Neural progenitor cell (in vitro differentiated cells): ENCODE measurements at regions not wholly inside any gene's neighbourhood (a gene's known extent, or its start where the extent isn't known, plus 50 kb on each side); places are given as distances from the start of the nearest gene placed in this dataset.

ENCODE experiments used
- DNase-seq: peaks from one replicate; pipeline ENCODE4 v3.0.0-alpha.2; 2016; ENCODE audit warnings: low spot score
- H2AFZ ChIP-seq: fragments of 200-600 bp; sonication (generic); replicated peaks from 2 replicates; pipeline ENCODE4 v1.6.1; 2016; ENCODE audit warnings: antibody characterized with exemption
- H3F3A ChIP-seq: fragments of 200-600 bp; sonication (generic); 2 replicates; pipeline ENCODE4 v1.6.1; 2016; ENCODE audit warnings: antibody characterized with exemption, low read depth
- H3K27ac ChIP-seq: fragments of 200-600 bp; sonication (generic); 2 replicates; pipeline ENCODE4 v1.5.1; 2016; ENCODE audit warnings: mild to moderate bottlenecking
- H3K27me3 ChIP-seq: fragments of 200-600 bp; sonication (generic); 2 replicates; pipeline ENCODE4 v1.6.1; 2016; ENCODE audit warnings: mild to moderate bottlenecking, moderate library complexity
- H3K36me3 ChIP-seq: fragments of 200-600 bp; sonication (generic); 2 replicates; pipeline ENCODE4 v1.5.1; 2016
- H3K4me1 ChIP-seq: fragments of 200-600 bp; sonication (generic); 2 replicates; pipeline ENCODE4 v1.6.1; 2016; ENCODE audit warnings: mixed run types
- H3K4me2 ChIP-seq: fragments of 200-600 bp; sonication (generic); 2 replicates; pipeline ENCODE4 v1.6.1; 2016
- H3K4me3 ChIP-seq: fragments of 200-600 bp; sonication (generic); 2 replicates; pipeline ENCODE4 v1.5.1; 2016
- H3K79me2 ChIP-seq: fragments of 200-600 bp; sonication (generic); 2 replicates; pipeline ENCODE4 v1.6.1; 2016; ENCODE audit warnings: low read depth
- H3K9ac ChIP-seq: fragments of 200-600 bp; sonication (generic); 2 replicates; pipeline ENCODE4 v1.6.1; 2016
- H3K9me3 ChIP-seq: fragments of 200-600 bp; sonication (generic); 2 replicates; pipeline ENCODE4 v1.5.1; 2016; ENCODE audit warnings: low read depth
- H4K20me1 ChIP-seq: fragments of 200-600 bp; sonication (generic); 2 replicates; pipeline ENCODE4 v1.6.1; 2016; ENCODE audit warnings: low read depth
- H3K27ac Mint-ChIP-seq: 3 replicates; pipeline ENCODE4 v1.8.0; 2021; ENCODE audit warnings: mixed read lengths
- H3K27me3 Mint-ChIP-seq: 2 replicates; pipeline ENCODE4 v1.8.0; 2022; ENCODE audit warnings: low read depth, mild to moderate bottlenecking, inconsistent platforms, moderate library complexity, mixed read lengths; ENCODE audit not compliant: insufficient read depth
- H3K36me3 Mint-ChIP-seq: 3 replicates; pipeline ENCODE4 v1.8.0; 2021; ENCODE audit warnings: mixed read lengths
- H3K4me1 Mint-ChIP-seq: 3 replicates; pipeline ENCODE4 v1.8.0; 2021; ENCODE audit warnings: mixed read lengths
- H3K4me3 Mint-ChIP-seq: 3 replicates; pipeline ENCODE4 v1.8.0; 2021; ENCODE audit warnings: mild to moderate bottlenecking, moderate library complexity, mixed read lengths
- H3K9me3 Mint-ChIP-seq: 3 replicates; pipeline ENCODE4 v1.8.0; 2020; ENCODE audit warnings: mixed read lengths
- CTCF ChIP-seq: fragments of 200-600 bp; sonication (generic); IDR thresholded peaks from 2 replicates; pipeline ENCODE4 v1.5.1; 2017; ENCODE audit warnings: antibody characterized with exemption, mild to moderate bottlenecking
- EZH2 ChIP-seq: fragments of 200-600 bp; sonication (generic); IDR thresholded peaks from 2 replicates; pipeline ENCODE4 v1.6.1; 2017; ENCODE audit warnings: antibody characterized with exemption, mild to moderate bottlenecking, moderate library complexity
- EZH2phosphoT487 ChIP-seq: fragments of 200-600 bp; sonication (generic); IDR thresholded peaks from 2 replicates; pipeline ENCODE4 v1.6.1; 2017; ENCODE audit warnings: antibody characterized with exemption

GRCh38 chr12:94056419-94057158, 91.8 kb upstream of the PLXNC1 start:
- H3K36me3 Mint-ChIP-seq = no peaks in the 10 kb centered on the region
- Histone ChIP-seq H3K36me3 (no peaks in the 10 kb centered on the region), H2AFZ (no peak overlapping the region), H3K4me2 (no peak overlapping the region), H4K20me1 (no peaks in the 10 kb centered on the region), H3K9ac (no peak overlapping the region), H3F3A (no peaks in the 10 kb centered on the region), H3K4me3 (no peak overlapping the region), H3K27ac (no peak overlapping the region), H3K4me1 (peaks cover 7% of the 10 kb centered on the region), H3K79me2 (no peaks in the 10 kb centered on the region), H3K27me3 (no peaks in the 10 kb centered on the region), H3K9me3 (no peaks in the 10 kb centered on the region)
- no peak overlapping the region for H3K27ac Mint-ChIP-seq
- peaks cover 4% of the 10 kb centered on the region for H3K27me3 Mint-ChIP-seq
- no peak overlapping the region for H3K4me3 Mint-ChIP-seq
- no peak for TF ChIP-seq EZH2phosphoT487
- TF ChIP-seq EZH2 = no peak
- no peak for TF ChIP-seq CTCF
- DNase-seq = no peak
- H3K9me3 Mint-ChIP-seq = peaks cover 12% of the 10 kb centered on the region
- H3K4me1 Mint-ChIP-seq = peaks cover 10% of the 10 kb centered on the region

GRCh38 chr12:94057262-94058151, 90.9 kb upstream of the PLXNC1 start:
- Mint-ChIP-seq H3K36me3 (no peaks in the 10 kb centered on the region), H3K4me3 (no peak overlapping the region), H3K4me1 (peaks cover 9% of the 10 kb centered on the region), H3K27ac (no peak overlapping the region), H3K9me3 (peaks cover 12% of the 10 kb centered on the region), H3K27me3 (peaks cover 4% of the 10 kb centered on the region)
- Histone ChIP-seq H3K9ac (no peak overlapping the region), H3F3A (no peaks in the 10 kb centered on the region), H3K79me2 (no peaks in the 10 kb centered on the region), H4K20me1 (no peaks in the 10 kb centered on the region), H3K4me2 (no peak overlapping the region), H3K9me3 (no peaks in the 10 kb centered on the region), H3K4me3 (no peak overlapping the region), H3K27ac (no peak overlapping the region), H3K4me1 (peaks cover 6% of the 10 kb centered on the region), H3K27me3 (no peaks in the 10 kb centered on the region), H3K36me3 (no peaks in the 10 kb centered on the region), H2AFZ (no peak overlapping the region)
- DNase-seq = no peak
- TF ChIP-seq EZH2phosphoT487 (no peak), EZH2 (no peak), CTCF (no peak)

- Histone ChIP-seq H4K20me1 (no peaks in the 10 kb centered on the region), H3K9ac (no peak overlapping the region), H3F3A (no peaks in the 10 kb centered on the region), H3K36me3 (no peaks in the 10 kb centered on the region), H3K9me3 (no peaks in the 10 kb centered on the region), H3K27me3 (no peaks in the 10 kb centered on the region), H2AFZ (no peak overlapping the region), H3K4me2 (no peak overlapping the region), H3K27ac (no peak overlapping the region), H3K79me2 (no peaks in the 10 kb centered on the region), H3K4me1 (no peaks in the 10 kb centered on the region), H3K4me3 (no peak overlapping the region)
- Mint-ChIP-seq H3K36me3 (no peaks in the 10 kb centered on the region), H3K27ac (no peak overlapping the region), H3K4me1 (no peaks in the 10 kb centered on the region), H3K9me3 (peaks cover 3% of the 10 kb centered on the region), H3K27me3 (peaks cover 4% of the 10 kb centered on the region), H3K4me3 (no peak overlapping the region)
- no peak for TF ChIP-seq EZH2phosphoT487
- TF ChIP-seq EZH2 = no peak
- no peak for TF ChIP-seq CTCF
- no peak for DNase-seq
Measured at GRCh38 chr12:94059394-94060368, 88.7 kb upstream of the PLXNC1 start.
